ENCODE measurements at regions not wholly inside any gene's neighbourhood (a gene's known extent, or its start where the extent isn't known, plus 50 kb on each side); places are given as distances from the start of the nearest gene placed in this dataset.

DNA sequence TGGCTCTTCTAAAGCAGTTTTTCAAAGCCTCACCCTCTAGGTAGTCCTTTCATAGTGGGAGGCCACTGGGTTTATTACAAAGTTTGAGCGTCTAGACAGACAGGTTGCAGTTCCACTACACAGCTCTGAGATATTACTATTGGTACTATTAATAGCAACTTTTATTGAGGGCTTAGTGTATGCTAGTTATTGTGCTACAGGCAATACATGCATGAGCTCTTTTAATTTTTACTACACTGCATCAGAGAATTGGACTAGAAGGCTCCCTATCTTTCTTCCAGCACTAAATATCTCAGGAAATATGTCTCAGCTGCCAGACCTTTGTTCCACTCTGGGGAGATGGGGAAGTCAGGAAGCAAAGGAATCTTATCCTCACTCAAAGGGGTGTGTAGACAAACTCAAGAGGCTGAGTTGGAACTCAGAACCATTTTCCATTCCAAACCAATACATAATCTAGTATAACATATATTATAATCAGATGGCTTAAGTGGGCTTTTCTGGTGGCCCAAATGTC is 161.8 kb upstream of the SLC38A2 start:
- Mint-ChIP-seq H3K9me3 (ENCODE audit: unreplicated experiment) (no peaks in the 10 kb centered on the region), H3K4me3 (ENCODE audit: unreplicated experiment) (no peak overlapping the region), H3K4me1 (ENCODE audit: low read depth, unreplicated experiment) (peaks cover 12% of the 10 kb centered on the region), H3K36me3 (ENCODE audit: insufficient read depth, unreplicated experiment) (no peaks in the 10 kb centered on the region), H3K27ac (ENCODE audit: unreplicated experiment) (no peak overlapping the region), H3K27me3 (ENCODE audit: insufficient read depth, unreplicated experiment) (no peaks in the 10 kb centered on the region)
- POLR2A ChIA-PET, result no interaction called here
- DNase-seq, result no peak
- Histone ChIP-seq H3K9me3 (peaks cover 6% of the 10 kb centered on the region; the same call in 1 of the 2 replicates), H3K4me1 (peaks cover 19% of the 10 kb centered on the region), H3K36me3 (ENCODE audit: control insufficient read depth, insufficient read depth, low read length) (no peaks in the 10 kb centered on the region), H3K4me3 (ENCODE audit: low read depth, low read length) (no peak overlapping the region), H3K27me3 (replicated peaks; ENCODE audit: control insufficient read depth, insufficient read depth, low read length) (no peaks in the 10 kb centered on the region)
- BruUV-seq (replicated peaks), result no TSS peak
- CTCF ChIA-PET, result no interaction called here
- TF ChIP-seq, protein P1, sequence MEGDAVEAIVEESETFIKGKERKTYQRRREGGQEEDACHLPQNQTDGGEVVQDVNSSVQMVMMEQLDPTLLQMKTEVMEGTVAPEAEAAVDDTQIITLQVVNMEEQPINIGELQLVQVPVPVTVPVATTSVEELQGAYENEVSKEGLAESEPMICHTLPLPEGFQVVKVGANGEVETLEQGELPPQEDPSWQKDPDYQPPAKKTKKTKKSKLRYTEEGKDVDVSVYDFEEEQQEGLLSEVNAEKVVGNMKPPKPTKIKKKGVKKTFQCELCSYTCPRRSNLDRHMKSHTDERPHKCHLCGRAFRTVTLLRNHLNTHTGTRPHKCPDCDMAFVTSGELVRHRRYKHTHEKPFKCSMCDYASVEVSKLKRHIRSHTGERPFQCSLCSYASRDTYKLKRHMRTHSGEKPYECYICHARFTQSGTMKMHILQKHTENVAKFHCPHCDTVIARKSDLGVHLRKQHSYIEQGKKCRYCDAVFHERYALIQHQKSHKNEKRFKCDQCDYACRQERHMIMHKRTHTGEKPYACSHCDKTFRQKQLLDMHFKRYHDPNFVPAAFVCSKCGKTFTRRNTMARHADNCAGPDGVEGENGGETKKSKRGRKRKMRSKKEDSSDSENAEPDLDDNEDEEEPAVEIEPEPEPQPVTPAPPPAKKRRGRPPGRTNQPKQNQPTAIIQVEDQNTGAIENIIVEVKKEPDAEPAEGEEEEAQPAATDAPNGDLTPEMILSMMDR (IDR thresholded peaks at IDR 0.05; ENCODE audit: insufficient read depth in 1 of 2, low read depth in 1 of 2, low read length in 1 of 2, severe bottlenecking in 1 of 2, unreplicated experiment in 1 of 2), result no peak
- intact Hi-C loops (cut with micrococcal nuclease; ENCODE audit: unreplicated experiment), result no loop called here

DNA sequence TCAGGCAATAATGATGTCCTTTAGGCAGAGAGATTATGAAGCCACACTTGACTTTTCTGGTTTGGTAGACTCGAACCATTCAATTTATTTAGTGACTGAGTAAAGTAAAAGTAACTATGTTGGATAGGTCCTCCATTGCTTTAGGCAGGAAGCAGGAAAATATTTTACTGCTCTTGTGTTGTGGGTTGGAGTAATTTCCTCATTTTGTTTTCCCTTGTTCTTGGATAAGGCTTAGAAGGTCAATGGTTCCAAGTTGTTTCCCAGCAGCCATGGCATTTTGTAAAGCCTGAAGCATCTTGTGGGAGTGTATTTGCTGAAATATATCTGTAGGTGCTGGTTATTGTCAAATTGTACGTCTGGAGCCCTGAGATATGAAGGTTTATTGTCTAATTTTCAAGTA is 161.2 kb upstream of the SLC38A2 start:
- Histone ChIP-seq H3K4me1 (peaks cover 19% of the 10 kb centered on the region), H3K4me3 (ENCODE audit: low read depth, low read length) (no peak overlapping the region), H3K9me3 (peaks cover 6% of the 10 kb centered on the region; the same call in 1 of the 2 replicates), H3K36me3 (ENCODE audit: control insufficient read depth, insufficient read depth, low read length) (no peaks in the 10 kb centered on the region), H3K27me3 (replicated peaks; ENCODE audit: control insufficient read depth, insufficient read depth, low read length) (no peaks in the 10 kb centered on the region)
- TF ChIP-seq, protein P1 (IDR thresholded peaks at IDR 0.05; ENCODE audit: insufficient read depth in 1 of 2, low read depth in 1 of 2, low read length in 1 of 2, severe bottlenecking in 1 of 2, unreplicated experiment in 1 of 2), result no peak
- BruUV-seq (replicated peaks), result no TSS peak
- Mint-ChIP-seq H3K4me3 (ENCODE audit: unreplicated experiment) (no peak overlapping the region), H3K4me1 (ENCODE audit: low read depth, unreplicated experiment) (peaks cover 12% of the 10 kb centered on the region), H3K36me3 (ENCODE audit: insufficient read depth, unreplicated experiment) (no peaks in the 10 kb centered on the region), H3K9me3 (ENCODE audit: unreplicated experiment) (no peaks in the 10 kb centered on the region), H3K27ac (ENCODE audit: unreplicated experiment) (no peak overlapping the region), H3K27me3 (ENCODE audit: insufficient read depth, unreplicated experiment) (no peaks in the 10 kb centered on the region)
- ChIA-PET CTCF (no interaction called here), POLR2A (no interaction called here)
- DNase-seq, result no peak
- intact Hi-C loops (cut with micrococcal nuclease; ENCODE audit: unreplicated experiment), result no loop called here

DNA sequence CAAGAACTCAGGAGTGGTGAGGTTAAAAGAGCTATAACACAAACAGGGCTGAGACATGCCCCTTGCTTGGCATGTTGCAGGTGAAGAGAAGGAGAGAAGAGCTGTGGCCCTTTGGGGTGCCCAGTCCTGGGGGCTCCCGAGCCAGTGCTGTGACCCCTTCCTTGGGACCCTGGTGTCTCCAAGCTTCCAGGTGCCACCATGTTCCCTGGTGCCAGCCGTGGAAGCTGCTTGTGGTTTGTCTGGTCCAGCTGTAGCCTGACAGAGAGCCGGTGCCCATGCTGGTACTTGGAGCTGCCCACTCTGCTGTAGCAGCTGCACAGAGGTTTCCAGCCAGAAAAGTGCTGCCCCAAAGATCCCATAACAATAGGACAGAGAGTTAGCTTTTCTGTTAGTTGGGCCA is 159.2 kb upstream of the SLC38A2 start:
- Histone ChIP-seq H3K36me3 (ENCODE audit: control insufficient read depth, insufficient read depth, low read length) (no peaks in the 10 kb centered on the region; the same call in 1 of the 2 replicates), H3K4me1 (peaks cover 19% of the 10 kb centered on the region), H3K9me3 (peaks cover 6% of the 10 kb centered on the region; the same call in 1 of the 2 replicates), H3K27me3 (replicated peaks; ENCODE audit: control insufficient read depth, insufficient read depth, low read length) (no peaks in the 10 kb centered on the region), H3K4me3 (ENCODE audit: low read depth, low read length) (no peak overlapping the region)
- Mint-ChIP-seq H3K4me1 (ENCODE audit: low read depth, unreplicated experiment) (peaks cover 12% of the 10 kb centered on the region), H3K9me3 (ENCODE audit: unreplicated experiment) (peaks cover 9% of the 10 kb centered on the region), H3K36me3 (ENCODE audit: insufficient read depth, unreplicated experiment) (no peaks in the 10 kb centered on the region), H3K27me3 (ENCODE audit: insufficient read depth, unreplicated experiment) (no peaks in the 10 kb centered on the region), H3K27ac (ENCODE audit: unreplicated experiment) (no peak overlapping the region), H3K4me3 (ENCODE audit: unreplicated experiment) (no peak overlapping the region)
- intact Hi-C loops (cut with micrococcal nuclease; ENCODE audit: unreplicated experiment), result no loop called here
- no peak for DNase-seq
- ChIA-PET POLR2A (no interaction called here), CTCF (interaction anchor here (1.4 kb wide), 1 partner anchor 129 kb away, joined by 3 read pairs; no protein-coding TSS in a partner anchor)
- TF ChIP-seq, protein P1 (IDR thresholded peaks at IDR 0.05; ENCODE audit: insufficient read depth in 1 of 2, low read depth in 1 of 2, low read length in 1 of 2, severe bottlenecking in 1 of 2, unreplicated experiment in 1 of 2), result no peak
- BruUV-seq (replicated peaks), result no TSS peak
